Kidney (tissue), 13 donors: ENCODE measurements at regions not wholly inside any gene's neighbourhood (a gene's known extent, or its start where the extent isn't known, plus 50 kb on each side); places are given as distances from the start of the nearest gene placed in this dataset.

ENCODE experiments used
- DNase-seq, 5 donors: peaks; one replicate each; pipeline ENCODE4 v3.0.0-alpha.2; 2013 to 2020
- FAIRE-seq: peaks from 2 replicates; lab custom pipeline; 2012; peaks lifted over from hg19 to GRCh38; lab: Jason Lieb, UNC
- H3K27ac ChIP-seq, 2 donors: one replicate each; pipeline ENCODE4 v1.7.0; 2013; ENCODE audit warnings: low read depth in 2 of 2, low read length in 2 of 2, inconsistent platforms in 1 of 2
- H3K27me3 ChIP-seq: one replicate; pipeline ENCODE4 v1.7.1; 2013; ENCODE audit warnings: low read length, inconsistent platforms; ENCODE audit not compliant: control insufficient read depth, insufficient read depth
- H3K36me3 ChIP-seq, 3 donors: one replicate each; pipeline versions ENCODE4 v1.7.0 to v1.7.1; 2013; ENCODE audit warnings: low read length in 3 of 3, control low read depth in 1 of 3, inconsistent platforms in 1 of 3; ENCODE audit not compliant: insufficient read depth in 3 of 3, control insufficient read depth in 2 of 3
- H3K4me1 ChIP-seq, 3 donors: one replicate each; pipeline versions ENCODE4 v1.7.0 to v1.7.1; 2013; ENCODE audit warnings: low read length in 3 of 3, inconsistent platforms in 1 of 3, low read depth in 1 of 3; ENCODE audit not compliant: control insufficient read depth in 2 of 3, insufficient read depth in 2 of 3
- H3K4me3 ChIP-seq, 3 donors: one replicate each; pipeline versions ENCODE4 v1.7.0 to v1.8.1; 2013; ENCODE audit warnings: low read length in 3 of 3, control low read depth in 1 of 3, inconsistent platforms in 1 of 3
- H3K9ac ChIP-seq, 3 donors: one replicate each; pipeline versions ENCODE4 v1.7.0 to v1.7.1; 2013; ENCODE audit warnings: low read length in 3 of 3, control low read depth in 1 of 3, inconsistent platforms in 1 of 3
- H3K9me3 ChIP-seq, 3 donors: one replicate each; pipeline versions ENCODE4 v1.7.0 to v1.7.1; 2013; ENCODE audit warnings: low read length in 3 of 3, control low read depth in 1 of 3, inconsistent platforms in 1 of 3; ENCODE audit not compliant: control insufficient read depth in 2 of 3, insufficient read depth in 1 of 3
- intact Hi-C: fragments of 100-400 bp; cut with DNase I; formaldehyde crosslinking; loops from one replicate; pipeline ENCODE4 v1.11.1; 2022
- TF ChIP-seq, protein P1 (sequence below): IDR thresholded peaks from 3 replicates; pipeline ENCODE4 v1.5.1; 2012; ENCODE audit warnings: mild to moderate bottlenecking, moderate library complexity, borderline replicate concordance; ENCODE audit not compliant: insufficient read depth; ENCODE audit errors: extremely low read depth
- donor health status: control.
- donor health status: control.
- donor health status: control.
- donor health status: control.
- donor health status: control.
- donor health status: DM: yes; HTN: yes; CAD: no.
- donor health status: Normal renal cell carcinoma (clear cell type).

DNA sequence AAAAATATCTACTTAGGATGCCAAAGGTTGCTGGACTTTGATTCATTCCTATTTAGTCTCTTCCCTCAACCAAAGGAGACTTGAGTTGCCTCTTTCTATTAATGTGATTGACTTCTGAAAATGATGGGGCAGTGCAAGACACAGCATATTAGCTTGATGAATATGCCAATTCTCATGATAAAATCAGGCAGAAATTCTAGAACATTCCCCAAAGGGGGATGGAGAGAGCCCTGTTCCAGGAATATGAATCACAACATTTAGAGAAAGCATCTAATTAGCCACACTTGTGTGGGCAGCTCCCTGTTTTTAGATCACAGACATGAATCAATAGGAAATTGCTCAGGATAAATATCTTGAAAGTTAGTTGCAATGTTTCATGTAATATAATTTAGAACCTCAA is 584.0 kb upstream of the CDH8 start:
- H3K36me3 ChIP-seq: no peaks in the 10 kb centered on the region
- no peaks in the 10 kb centered on the region for H3K27me3 ChIP-seq
- H3K9me3 ChIP-seq: no peaks in the 10 kb centered on the region
- H3K4me1 ChIP-seq: no peaks in the 10 kb centered on the region
- H3K4me3 ChIP-seq: no peak overlapping the region
- H3K9ac ChIP-seq: no peak overlapping the region
- no peak overlapping the region for H3K27ac ChIP-seq
- DNase-seq (no peak), FAIRE-seq (no peak)
- intact Hi-C loops: no loop called here
- TF ChIP-seq, protein P1, sequence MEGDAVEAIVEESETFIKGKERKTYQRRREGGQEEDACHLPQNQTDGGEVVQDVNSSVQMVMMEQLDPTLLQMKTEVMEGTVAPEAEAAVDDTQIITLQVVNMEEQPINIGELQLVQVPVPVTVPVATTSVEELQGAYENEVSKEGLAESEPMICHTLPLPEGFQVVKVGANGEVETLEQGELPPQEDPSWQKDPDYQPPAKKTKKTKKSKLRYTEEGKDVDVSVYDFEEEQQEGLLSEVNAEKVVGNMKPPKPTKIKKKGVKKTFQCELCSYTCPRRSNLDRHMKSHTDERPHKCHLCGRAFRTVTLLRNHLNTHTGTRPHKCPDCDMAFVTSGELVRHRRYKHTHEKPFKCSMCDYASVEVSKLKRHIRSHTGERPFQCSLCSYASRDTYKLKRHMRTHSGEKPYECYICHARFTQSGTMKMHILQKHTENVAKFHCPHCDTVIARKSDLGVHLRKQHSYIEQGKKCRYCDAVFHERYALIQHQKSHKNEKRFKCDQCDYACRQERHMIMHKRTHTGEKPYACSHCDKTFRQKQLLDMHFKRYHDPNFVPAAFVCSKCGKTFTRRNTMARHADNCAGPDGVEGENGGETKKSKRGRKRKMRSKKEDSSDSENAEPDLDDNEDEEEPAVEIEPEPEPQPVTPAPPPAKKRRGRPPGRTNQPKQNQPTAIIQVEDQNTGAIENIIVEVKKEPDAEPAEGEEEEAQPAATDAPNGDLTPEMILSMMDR: no peak

DNA sequence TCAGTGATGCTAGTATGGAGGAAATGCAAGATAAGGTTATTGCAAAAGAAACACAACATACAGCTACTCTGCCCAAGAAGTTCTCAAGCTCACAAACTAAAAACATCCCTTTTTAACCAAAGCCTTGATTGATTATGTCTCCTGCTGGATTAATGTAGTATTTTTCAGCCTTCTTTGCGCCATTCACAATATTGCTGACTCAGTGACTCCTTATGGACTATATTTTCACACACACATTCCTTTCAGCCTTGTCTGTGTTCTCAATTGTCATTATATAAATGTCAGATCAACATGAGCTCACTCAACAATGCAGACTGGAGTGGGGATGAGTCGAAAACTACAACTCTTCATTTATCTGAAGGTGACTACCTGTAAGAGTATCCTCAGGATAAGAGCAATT is 579.3 kb upstream of the CDH8 start:
- FAIRE-seq: no peak
- intact Hi-C loops: no loop called here
- H3K27ac ChIP-seq: no peak overlapping the region
- H3K9me3 ChIP-seq: no peaks in the 10 kb centered on the region
- no peaks in the 10 kb centered on the region for H3K4me1 ChIP-seq
- no peak overlapping the region for H3K9ac ChIP-seq
- DNase-seq: no peak
- H3K27me3 ChIP-seq: no peaks in the 10 kb centered on the region
- TF ChIP-seq, protein P1: no peak
- no peaks in the 10 kb centered on the region for H3K36me3 ChIP-seq
- no peak overlapping the region for H3K4me3 ChIP-seq

DNA sequence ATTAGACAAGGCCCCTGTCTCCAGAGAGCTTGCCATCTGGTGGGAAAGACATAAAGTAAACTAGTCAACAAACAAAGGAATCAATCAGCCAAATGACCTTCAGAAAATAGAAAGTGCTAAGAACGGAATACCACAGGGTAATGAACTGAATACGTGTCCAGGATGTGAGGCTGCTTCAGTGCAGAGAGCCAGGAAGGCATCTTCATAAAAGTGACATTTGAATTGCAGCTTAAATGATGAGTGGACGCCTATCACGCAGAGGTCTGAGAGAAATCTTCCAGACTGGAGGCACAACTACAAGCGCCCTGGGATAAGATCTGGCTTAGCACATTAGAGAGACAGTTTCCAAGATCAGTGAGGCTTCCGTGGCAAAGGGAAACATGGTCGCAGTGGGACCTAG is 574.1 kb upstream of the CDH8 start:
- Histone ChIP-seq H3K27me3 (no peaks in the 10 kb centered on the region), H3K36me3 (no peaks in the 10 kb centered on the region), H3K27ac (no peak overlapping the region), H3K9ac (no peak overlapping the region), H3K4me3 (no peak overlapping the region), H3K4me1 (no peaks in the 10 kb centered on the region), H3K9me3 (no peaks in the 10 kb centered on the region)
- DNase-seq: no peak
- no peak for FAIRE-seq
- TF ChIP-seq, protein P1: no peak
- intact Hi-C loops: no loop called here

DNA sequence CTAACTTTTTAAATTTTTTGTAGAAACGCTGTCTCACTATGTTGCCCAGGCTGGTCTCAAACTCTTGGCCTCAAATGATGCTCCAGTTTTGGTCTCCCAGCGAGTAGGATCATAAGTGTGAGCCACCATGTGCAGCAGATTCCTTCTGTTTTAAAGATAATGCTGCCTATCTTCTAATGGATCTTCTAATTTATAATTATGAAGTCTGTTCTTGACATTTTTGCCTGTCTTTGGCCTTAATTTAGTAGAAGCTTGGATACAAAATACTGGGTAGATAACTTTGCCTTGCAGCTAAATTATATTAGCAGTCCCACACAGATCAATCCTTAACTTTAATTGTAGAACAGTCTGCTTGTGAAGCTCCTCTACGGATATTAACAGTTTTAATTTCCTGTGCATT is 566.6 kb upstream of the CDH8 start:
- no peaks in the 10 kb centered on the region for H3K9me3 ChIP-seq
- no peak overlapping the region for H3K4me3 ChIP-seq
- intact Hi-C loops: no loop called here
- H3K27me3 ChIP-seq: no peaks in the 10 kb centered on the region
- DNase-seq (no peak), FAIRE-seq (no peak)
- TF ChIP-seq, protein P1: no peak
- H3K4me1 ChIP-seq: no peaks in the 10 kb centered on the region
- H3K27ac ChIP-seq: no peak overlapping the region
- H3K36me3 ChIP-seq: no peaks in the 10 kb centered on the region
- H3K9ac ChIP-seq: no peak overlapping the region
